ENCODE measurements at regions not wholly inside any gene's neighbourhood (a gene's known extent, or its start where the extent isn't known, plus 50 kb on each side); places are given as distances from the start of the nearest gene placed in this dataset.

DNA sequence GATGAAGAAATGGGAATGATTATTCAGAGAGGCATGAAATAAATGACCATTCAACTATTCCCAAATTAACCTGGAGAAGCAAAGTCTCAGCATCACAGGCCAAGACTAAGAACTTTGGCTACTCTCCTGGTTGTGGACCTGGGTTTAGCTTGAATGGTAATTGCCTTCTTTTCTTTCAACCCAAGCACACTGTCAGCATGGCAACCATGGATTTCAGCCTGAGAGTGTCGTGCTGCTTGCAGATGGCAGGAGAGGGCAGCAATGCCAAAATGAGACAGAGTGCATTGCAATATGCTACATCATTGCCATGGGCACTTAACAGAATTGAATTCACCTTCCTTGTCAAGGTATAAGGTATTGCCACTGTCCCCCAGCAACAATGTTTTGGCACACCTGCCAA lies 767.2 kb downstream of the REEP3 start:
- no peak overlapping the region for H3K4me3 ChIP-seq (ENCODE audit: low read depth, low read length)
- ChIA-PET POLR2A (no interaction called here), CTCF (no interaction called here)

GRCh38 chr10:64303566-64303965 lies 782.4 kb downstream of the REEP3 start:
- CTCF ChIA-PET: no interaction called here
- TF ChIP-seq ZNF776 (tag by site-specific recombination; IDR thresholded peaks at IDR 0.05; ENCODE audit: borderline replicate concordance) (no peak), ZNF549 (tag by site-specific recombination; IDR thresholded peaks at IDR 0.05) (no peak)
- TF ChIP-seq, protein P1, sequence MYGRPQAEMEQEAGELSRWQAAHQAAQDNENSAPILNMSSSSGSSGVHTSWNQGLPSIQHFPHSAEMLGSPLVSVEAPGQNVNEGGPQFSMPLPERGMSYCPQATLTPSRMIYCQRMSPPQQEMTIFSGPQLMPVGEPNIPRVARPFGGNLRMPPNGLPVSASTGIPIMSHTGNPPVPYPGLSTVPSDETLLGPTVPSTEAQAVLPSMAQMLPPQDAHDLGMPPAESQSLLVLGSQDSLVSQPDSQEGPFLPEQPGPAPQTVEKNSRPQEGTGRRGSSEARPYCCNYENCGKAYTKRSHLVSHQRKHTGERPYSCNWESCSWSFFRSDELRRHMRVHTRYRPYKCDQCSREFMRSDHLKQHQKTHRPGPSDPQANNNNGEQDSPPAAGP (tag by site-specific recombination; IDR thresholded peaks at IDR 0.05): no peak
- TF ChIP-seq, protein P2, sequence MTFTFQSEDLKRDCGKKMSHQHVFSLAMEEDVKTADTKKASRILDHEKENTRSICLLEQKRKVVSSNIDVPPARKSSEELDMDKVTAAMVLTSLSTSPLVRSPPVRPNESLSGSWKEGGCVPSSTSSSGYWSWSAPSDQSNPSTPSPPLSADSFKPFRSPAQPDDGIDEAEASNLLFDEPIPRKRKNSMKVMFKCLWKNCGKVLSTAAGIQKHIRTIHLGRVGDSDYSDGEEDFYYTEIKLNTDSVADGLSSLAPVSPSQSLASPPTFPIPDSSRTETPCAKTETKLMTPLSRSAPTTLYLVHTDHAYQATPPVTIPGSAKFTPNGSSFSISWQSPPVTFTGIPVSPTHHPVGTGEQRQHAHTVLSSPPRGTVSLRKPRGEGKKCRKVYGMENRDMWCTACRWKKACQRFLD (tag by site-specific recombination; IDR thresholded peaks at IDR 0.05): no peak

More for the DNA sequence above, 767.2 kb downstream of the REEP3 start:
- H3K4me1 ChIP-seq (ENCODE audit: control insufficient read depth, insufficient read depth, low read length): no peaks in the 10 kb centered on the region
- TF ChIP-seq ZNF362 (tag by site-specific recombination; IDR thresholded peaks at IDR 0.05) (no peak), ZNF350 (tag by site-specific recombination; IDR thresholded peaks at IDR 0.05) (no peak), ZBTB8A (tag by site-specific recombination; IDR thresholded peaks at IDR 0.05) (no peak), ZNF658 (tag by site-specific recombination; IDR thresholded peaks at IDR 0.05) (no peak), ZNF302 (tag by site-specific recombination; IDR thresholded peaks at IDR 0.05; ENCODE audit: low read depth) (no peak), GFI1B (tag by site-specific recombination; IDR thresholded peaks at IDR 0.05) (no peak)
- TF ChIP-seq, protein P3, sequence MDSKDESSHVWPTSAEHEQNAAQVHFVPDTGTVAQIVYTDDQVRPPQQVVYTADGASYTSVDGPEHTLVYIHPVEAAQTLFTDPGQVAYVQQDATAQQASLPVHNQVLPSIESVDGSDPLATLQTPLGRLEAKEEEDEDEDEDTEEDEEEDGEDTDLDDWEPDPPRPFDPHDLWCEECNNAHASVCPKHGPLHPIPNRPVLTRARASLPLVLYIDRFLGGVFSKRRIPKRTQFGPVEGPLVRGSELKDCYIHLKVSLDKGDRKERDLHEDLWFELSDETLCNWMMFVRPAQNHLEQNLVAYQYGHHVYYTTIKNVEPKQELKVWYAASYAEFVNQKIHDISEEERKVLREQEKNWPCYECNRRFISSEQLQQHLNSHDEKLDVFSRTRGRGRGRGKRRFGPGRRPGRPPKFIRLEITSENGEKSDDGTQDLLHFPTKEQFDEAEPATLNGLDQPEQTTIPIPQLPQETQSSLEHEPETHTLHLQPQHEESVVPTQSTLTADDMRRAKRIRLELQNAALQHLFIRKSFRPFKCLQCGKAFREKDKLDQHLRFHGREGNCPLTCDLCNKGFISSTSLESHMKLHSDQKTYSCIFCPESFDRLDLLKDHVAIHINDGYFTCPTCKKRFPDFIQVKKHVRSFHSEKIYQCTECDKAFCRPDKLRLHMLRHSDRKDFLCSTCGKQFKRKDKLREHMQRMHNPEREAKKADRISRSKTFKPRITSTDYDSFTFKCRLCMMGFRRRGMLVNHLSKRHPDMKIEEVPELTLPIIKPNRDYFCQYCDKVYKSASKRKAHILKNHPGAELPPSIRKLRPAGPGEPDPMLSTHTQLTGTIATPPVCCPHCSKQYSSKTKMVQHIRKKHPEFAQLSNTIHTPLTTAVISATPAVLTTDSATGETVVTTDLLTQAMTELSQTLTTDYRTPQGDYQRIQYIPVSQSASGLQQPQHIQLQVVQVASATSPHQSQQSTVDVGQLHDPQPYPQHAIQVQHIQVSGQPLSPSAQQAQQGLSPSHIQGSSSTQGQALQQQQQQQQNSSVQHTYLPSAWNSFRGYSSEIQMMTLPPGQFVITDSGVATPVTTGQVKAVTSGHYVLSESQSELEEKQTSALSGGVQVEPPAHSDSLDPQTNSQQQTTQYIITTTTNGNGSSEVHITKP (tag by site-specific recombination; IDR thresholded peaks at IDR 0.05): no peak
- TF ChIP-seq, protein P4, sequence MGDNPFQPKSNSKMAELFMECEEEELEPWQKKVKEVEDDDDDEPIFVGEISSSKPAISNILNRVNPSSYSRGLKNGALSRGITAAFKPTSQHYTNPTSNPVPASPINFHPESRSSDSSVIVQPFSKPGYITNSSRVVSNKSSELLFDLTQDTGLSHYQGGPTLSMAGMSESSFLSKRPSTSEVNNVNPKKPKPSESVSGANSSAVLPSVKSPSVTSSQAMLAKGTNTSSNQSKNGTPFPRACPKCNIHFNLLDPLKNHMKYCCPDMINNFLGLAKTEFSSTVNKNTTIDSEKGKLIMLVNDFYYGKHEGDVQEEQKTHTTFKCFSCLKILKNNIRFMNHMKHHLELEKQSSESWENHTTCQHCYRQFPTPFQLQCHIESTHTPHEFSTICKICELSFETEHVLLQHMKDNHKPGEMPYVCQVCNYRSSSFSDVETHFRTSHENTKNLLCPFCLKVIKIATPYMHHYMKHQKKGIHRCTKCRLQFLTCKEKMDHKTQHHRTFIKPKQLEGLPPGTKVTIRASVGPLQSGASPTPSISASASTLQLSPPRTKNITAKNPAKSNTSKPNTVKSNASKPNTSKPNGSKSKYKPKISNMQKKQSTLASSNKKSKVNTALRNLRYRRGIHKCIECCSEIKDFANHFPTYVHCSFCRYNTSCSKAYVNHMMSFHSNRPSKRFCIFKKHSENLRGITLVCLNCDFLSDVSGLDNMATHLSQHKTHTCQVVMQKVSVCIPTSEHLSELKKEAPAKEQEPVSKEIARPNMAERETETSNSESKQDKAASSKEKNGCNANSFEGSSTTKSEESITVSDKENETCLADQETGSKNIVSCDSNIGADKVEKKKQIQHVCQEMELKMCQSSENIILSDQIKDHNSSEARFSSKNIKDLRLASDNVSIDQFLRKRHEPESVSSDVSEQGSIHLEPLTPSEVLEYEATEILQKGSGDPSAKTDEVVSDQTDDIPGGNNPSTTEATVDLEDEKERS (tag by site-specific recombination; IDR thresholded peaks at IDR 0.05): no peak
- H3K36me3 ChIP-seq (ENCODE audit: control insufficient read depth in 2 of 2, insufficient read depth in 1 of 2, low read length in 2 of 2): no peaks in the 10 kb centered on the region
- H3K9me3 ChIP-seq (ENCODE audit: control insufficient read depth, insufficient read depth, low read depth, low read length): no peaks in the 10 kb centered on the region
- no peak overlapping the region for H3K27ac ChIP-seq (ENCODE audit: extremely low read depth, low read depth, low read length)

More at GRCh38 chr10:64303566-64303965, 782.4 kb downstream of the REEP3 start:
- Histone ChIP-seq H3K9me3 (ENCODE audit: control insufficient read depth, insufficient read depth, low read depth, low read length) (no peaks in the 10 kb centered on the region), H3K27ac (ENCODE audit: extremely low read depth, low read depth, low read length) (no peak overlapping the region), H3K4me1 (ENCODE audit: control insufficient read depth, insufficient read depth, low read length) (no peaks in the 10 kb centered on the region), H3K4me3 (ENCODE audit: low read depth, low read length) (no peak overlapping the region), H3K36me3 (ENCODE audit: control insufficient read depth in 2 of 2, insufficient read depth in 1 of 2, low read length in 2 of 2) (no peaks in the 10 kb centered on the region)
- POLR2A ChIA-PET: no interaction called here
